ENCODE measurements at regions not wholly inside any gene's neighbourhood (a gene's known extent, or its start where the extent isn't known, plus 50 kb on each side); places are given as distances from the start of the nearest gene placed in this dataset.

DNA sequence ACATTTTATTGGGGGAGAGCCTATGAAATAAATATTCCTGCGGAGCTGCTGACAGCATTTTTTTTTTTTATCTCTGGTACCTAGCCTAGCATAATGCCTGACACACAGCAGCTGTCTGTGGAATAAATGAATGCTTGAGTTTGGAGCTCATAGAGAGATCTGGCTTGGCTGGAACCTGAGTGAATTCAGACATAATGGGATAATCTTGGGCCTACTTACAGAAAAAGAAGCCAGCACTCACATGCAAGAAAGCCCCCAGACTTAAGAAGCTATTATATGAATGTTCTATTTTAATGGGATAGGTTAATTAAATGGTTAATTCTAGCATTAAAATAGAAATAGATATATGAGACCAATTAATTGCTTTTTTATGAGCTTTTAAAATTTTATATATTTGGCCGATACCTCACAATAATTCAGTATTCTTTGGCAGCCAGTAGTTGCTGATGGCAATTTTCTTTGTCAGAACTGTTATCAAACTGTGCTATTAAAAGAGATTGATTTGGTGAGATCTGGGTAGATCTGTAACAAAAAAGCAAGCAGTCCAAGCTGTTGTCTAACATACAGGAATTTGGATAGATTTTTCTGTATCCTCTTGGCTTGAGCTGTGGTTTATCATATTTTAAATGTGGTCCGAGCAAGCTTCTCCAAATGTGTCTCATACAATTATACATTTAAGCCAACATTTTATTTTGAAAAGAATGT lies 654.2 kb downstream of the PCDH7 start:
- TF ChIP-seq, protein P1, sequence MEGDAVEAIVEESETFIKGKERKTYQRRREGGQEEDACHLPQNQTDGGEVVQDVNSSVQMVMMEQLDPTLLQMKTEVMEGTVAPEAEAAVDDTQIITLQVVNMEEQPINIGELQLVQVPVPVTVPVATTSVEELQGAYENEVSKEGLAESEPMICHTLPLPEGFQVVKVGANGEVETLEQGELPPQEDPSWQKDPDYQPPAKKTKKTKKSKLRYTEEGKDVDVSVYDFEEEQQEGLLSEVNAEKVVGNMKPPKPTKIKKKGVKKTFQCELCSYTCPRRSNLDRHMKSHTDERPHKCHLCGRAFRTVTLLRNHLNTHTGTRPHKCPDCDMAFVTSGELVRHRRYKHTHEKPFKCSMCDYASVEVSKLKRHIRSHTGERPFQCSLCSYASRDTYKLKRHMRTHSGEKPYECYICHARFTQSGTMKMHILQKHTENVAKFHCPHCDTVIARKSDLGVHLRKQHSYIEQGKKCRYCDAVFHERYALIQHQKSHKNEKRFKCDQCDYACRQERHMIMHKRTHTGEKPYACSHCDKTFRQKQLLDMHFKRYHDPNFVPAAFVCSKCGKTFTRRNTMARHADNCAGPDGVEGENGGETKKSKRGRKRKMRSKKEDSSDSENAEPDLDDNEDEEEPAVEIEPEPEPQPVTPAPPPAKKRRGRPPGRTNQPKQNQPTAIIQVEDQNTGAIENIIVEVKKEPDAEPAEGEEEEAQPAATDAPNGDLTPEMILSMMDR (IDR thresholded peaks at IDR 0.05), result no peak
- TF ChIP-seq POLR2A (IDR thresholded peaks at IDR 0.05), result no peak
- TF ChIP-seq EP300 (IDR thresholded peaks at IDR 0.05), result no peak
